ENCODE measurements at regions not wholly inside any gene's neighbourhood (a gene's known extent, or its start where the extent isn't known, plus 50 kb on each side); places are given as distances from the start of the nearest gene placed in this dataset.

- no peak for DNase-seq (ENCODE audit: low read depth, low spot score)
- TF ChIP-seq SUZ12 (IDR thresholded peaks at IDR 0.05; ENCODE audit: extremely low read depth, insufficient read depth, insufficient read length) (no peak), YY1 (IDR thresholded peaks at IDR 0.05; ENCODE audit: insufficient read depth, insufficient read length) (no peak), ZNF274 (IDR thresholded peaks at IDR 0.05; ENCODE audit: low read depth, low read length) (no peak)
- Histone ChIP-seq H3K4me3 (ENCODE audit: insufficient read length, low read depth) (no peak overlapping the region), H3K9me3 (ENCODE audit: insufficient read depth, low read length) (no peaks in the 10 kb centered on the region), H3K9ac (ENCODE audit: insufficient read length, low read depth) (peak overlapping the region; percentile 64), H3K36me3 (ENCODE audit: insufficient read depth, insufficient read length, low read length) (no peaks in the 10 kb centered on the region), H3K27me3 (ENCODE audit: insufficient read depth, insufficient read length) (no peaks in the 10 kb centered on the region), H3K4me1 (ENCODE audit: insufficient read depth, insufficient read length) (peaks cover 17% of the 10 kb centered on the region)
Observed at GRCh38 chrX:39759526-39760224, 338.1 kb downstream of the BCOR start.

GRCh38 chrX:39760930-39761329 is 336.8 kb downstream of the BCOR start:
- no peak overlapping the region for H3K4me3 ChIP-seq (ENCODE audit: insufficient read length, low read depth)
- TF ChIP-seq YY1 (IDR thresholded peaks at IDR 0.05; ENCODE audit: insufficient read depth, insufficient read length) (no peak), SUZ12 (IDR thresholded peaks at IDR 0.05; ENCODE audit: extremely low read depth, insufficient read depth, insufficient read length) (no peak), ZNF274 (IDR thresholded peaks at IDR 0.05; ENCODE audit: low read depth, low read length) (no peak)
- no peaks in the 10 kb centered on the region for H3K36me3 ChIP-seq (ENCODE audit: insufficient read depth, insufficient read length, low read length)
- H3K9ac ChIP-seq (ENCODE audit: insufficient read length, low read depth), result no peak overlapping the region
- H3K4me1 ChIP-seq (ENCODE audit: insufficient read depth, insufficient read length), result peaks cover 12% of the 10 kb centered on the region
- H3K9me3 ChIP-seq (ENCODE audit: insufficient read depth, low read length), result no peaks in the 10 kb centered on the region
- H3K27me3 ChIP-seq (ENCODE audit: insufficient read depth, insufficient read length), result no peaks in the 10 kb centered on the region
- no peak for DNase-seq (ENCODE audit: low read depth, low spot score)

GRCh38 chrX:39762266-39762841 is 335.4 kb downstream of the BCOR start:
- TF ChIP-seq YY1 (IDR thresholded peaks at IDR 0.05; ENCODE audit: insufficient read depth, insufficient read length) (no peak), ZNF274 (IDR thresholded peaks at IDR 0.05; ENCODE audit: low read depth, low read length) (no peak), SUZ12 (IDR thresholded peaks at IDR 0.05; ENCODE audit: extremely low read depth, insufficient read depth, insufficient read length) (no peak)
- no peak for DNase-seq (ENCODE audit: low read depth, low spot score)
- H3K4me1 ChIP-seq (ENCODE audit: insufficient read depth, insufficient read length), result peaks cover 15% of the 10 kb centered on the region
- H3K4me3 ChIP-seq (ENCODE audit: insufficient read length, low read depth), result no peak overlapping the region
- no peak overlapping the region for H3K9ac ChIP-seq (ENCODE audit: insufficient read length, low read depth)
- no peaks in the 10 kb centered on the region for H3K9me3 ChIP-seq (ENCODE audit: insufficient read depth, low read length)
- no peaks in the 10 kb centered on the region for H3K36me3 ChIP-seq (ENCODE audit: insufficient read depth, insufficient read length, low read length)
- no peaks in the 10 kb centered on the region for H3K27me3 ChIP-seq (ENCODE audit: insufficient read depth, insufficient read length)

GRCh38 chrX:39764441-39764914 is 333.3 kb downstream of the BCOR start:
- Histone ChIP-seq H3K9me3 (ENCODE audit: insufficient read depth, low read length) (no peaks in the 10 kb centered on the region), H3K36me3 (ENCODE audit: insufficient read depth, insufficient read length, low read length) (no peaks in the 10 kb centered on the region), H3K4me1 (ENCODE audit: insufficient read depth, insufficient read length) (peaks cover 10% of the 10 kb centered on the region), H3K4me3 (ENCODE audit: insufficient read length, low read depth) (no peak overlapping the region), H3K27me3 (ENCODE audit: insufficient read depth, insufficient read length) (no peaks in the 10 kb centered on the region), H3K9ac (ENCODE audit: insufficient read length, low read depth) (no peak overlapping the region)
- no peak for TF ChIP-seq SUZ12 (IDR thresholded peaks at IDR 0.05; ENCODE audit: extremely low read depth, insufficient read depth, insufficient read length)
- TF ChIP-seq YY1 (IDR thresholded peaks at IDR 0.05; ENCODE audit: insufficient read depth, insufficient read length), result no peak
- no peak for TF ChIP-seq ZNF274 (IDR thresholded peaks at IDR 0.05; ENCODE audit: low read depth, low read length)
- no peak for DNase-seq (ENCODE audit: low read depth, low spot score)

GRCh38 chrX:39765327-39765726 is 332.4 kb downstream of the BCOR start:
- no peak overlapping the region for H3K4me3 ChIP-seq (ENCODE audit: insufficient read length, low read depth)
- TF ChIP-seq ZNF274 (IDR thresholded peaks at IDR 0.05; ENCODE audit: low read depth, low read length), result no peak
- no peak for TF ChIP-seq SUZ12 (IDR thresholded peaks at IDR 0.05; ENCODE audit: extremely low read depth, insufficient read depth, insufficient read length)
- TF ChIP-seq YY1 (IDR thresholded peaks at IDR 0.05; ENCODE audit: insufficient read depth, insufficient read length), result no peak
- no peak overlapping the region for H3K9ac ChIP-seq (ENCODE audit: insufficient read length, low read depth)
- DNase-seq (ENCODE audit: low read depth, low spot score), result no peak
- no peaks in the 10 kb centered on the region for H3K27me3 ChIP-seq (ENCODE audit: insufficient read depth, insufficient read length)
- peaks cover 7% of the 10 kb centered on the region for H3K4me1 ChIP-seq (ENCODE audit: insufficient read depth, insufficient read length)
- H3K36me3 ChIP-seq (ENCODE audit: insufficient read depth, insufficient read length, low read length), result no peaks in the 10 kb centered on the region
- H3K9me3 ChIP-seq (ENCODE audit: insufficient read depth, low read length), result no peaks in the 10 kb centered on the region; the same call in 1 of the 2 replicates

- H3K9me3 ChIP-seq (ENCODE audit: insufficient read depth, low read length), result no peaks in the 10 kb centered on the region; the same call in 1 of the 2 replicates
- H3K4me3 ChIP-seq (ENCODE audit: insufficient read length, low read depth), result no peak overlapping the region
- no peak for DNase-seq (ENCODE audit: low read depth, low spot score)
- H3K27me3 ChIP-seq (ENCODE audit: insufficient read depth, insufficient read length), result no peaks in the 10 kb centered on the region
- peaks cover 7% of the 10 kb centered on the region for H3K4me1 ChIP-seq (ENCODE audit: insufficient read depth, insufficient read length)
- H3K36me3 ChIP-seq (ENCODE audit: insufficient read depth, insufficient read length, low read length), result no peaks in the 10 kb centered on the region
- no peak for TF ChIP-seq SUZ12 (IDR thresholded peaks at IDR 0.05; ENCODE audit: extremely low read depth, insufficient read depth, insufficient read length)
- no peak for TF ChIP-seq ZNF274 (IDR thresholded peaks at IDR 0.05; ENCODE audit: low read depth, low read length)
- TF ChIP-seq YY1 (IDR thresholded peaks at IDR 0.05; ENCODE audit: insufficient read depth, insufficient read length), result no peak
- H3K9ac ChIP-seq (ENCODE audit: insufficient read length, low read depth), result no peak overlapping the region
Observed at GRCh38 chrX:39766085-39766726, 331.6 kb downstream of the BCOR start.

- peaks cover 7% of the 10 kb centered on the region for H3K4me1 ChIP-seq (ENCODE audit: insufficient read depth, insufficient read length)
- no peaks in the 10 kb centered on the region; the same call in 1 of the 2 replicates for H3K9me3 ChIP-seq (ENCODE audit: insufficient read depth, low read length)
Observed at GRCh38 chrX:39766855-39767254, 330.9 kb downstream of the BCOR start.

More at GRCh38 chrX:39766855-39767254, 330.9 kb downstream of the BCOR start:
- Histone ChIP-seq H3K27me3 (ENCODE audit: insufficient read depth, insufficient read length) (no peaks in the 10 kb centered on the region), H3K36me3 (ENCODE audit: insufficient read depth, insufficient read length, low read length) (no peaks in the 10 kb centered on the region), H3K4me3 (ENCODE audit: insufficient read length, low read depth) (no peak overlapping the region), H3K9ac (ENCODE audit: insufficient read length, low read depth) (no peak overlapping the region)
- TF ChIP-seq SUZ12 (IDR thresholded peaks at IDR 0.05; ENCODE audit: extremely low read depth, insufficient read depth, insufficient read length) (no peak), ZNF274 (IDR thresholded peaks at IDR 0.05; ENCODE audit: low read depth, low read length) (no peak)
- DNase-seq (ENCODE audit: low read depth, low spot score), result no peak

All from NT2/D1 (cell line).